HK-2 (cell line): ENCODE measurements at regions not wholly inside any gene's neighbourhood (a gene's known extent, or its start where the extent isn't known, plus 50 kb on each side); places are given as distances from the start of the nearest gene placed in this dataset.

ENCODE experiments used
- DNase-seq: peaks from one replicate; pipeline ENCODE4 v3.0.0-alpha.2; 2018; ENCODE audit not compliant: unreplicated experiment

DNA sequence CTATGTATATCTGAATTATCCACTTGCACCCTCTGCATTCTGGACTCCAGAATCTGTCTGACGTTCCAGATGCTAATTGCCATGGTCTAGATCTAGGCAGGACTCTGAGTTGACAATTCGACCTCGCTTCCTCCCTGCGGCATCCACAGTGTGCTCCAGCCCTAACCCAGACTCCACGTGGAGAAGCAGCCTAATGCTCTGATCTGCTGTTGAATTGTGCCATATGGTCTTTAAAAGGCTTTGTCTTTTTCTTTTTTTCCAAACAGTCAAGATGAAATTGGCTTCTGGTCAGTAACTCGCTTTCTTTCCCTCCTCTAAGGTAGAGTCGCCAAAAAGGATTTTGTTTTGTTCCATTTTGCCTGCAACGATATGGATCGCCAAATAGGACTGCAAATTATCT is 752.6 kb upstream of the ID2 start:
- no peak for DNase-seq

DNA sequence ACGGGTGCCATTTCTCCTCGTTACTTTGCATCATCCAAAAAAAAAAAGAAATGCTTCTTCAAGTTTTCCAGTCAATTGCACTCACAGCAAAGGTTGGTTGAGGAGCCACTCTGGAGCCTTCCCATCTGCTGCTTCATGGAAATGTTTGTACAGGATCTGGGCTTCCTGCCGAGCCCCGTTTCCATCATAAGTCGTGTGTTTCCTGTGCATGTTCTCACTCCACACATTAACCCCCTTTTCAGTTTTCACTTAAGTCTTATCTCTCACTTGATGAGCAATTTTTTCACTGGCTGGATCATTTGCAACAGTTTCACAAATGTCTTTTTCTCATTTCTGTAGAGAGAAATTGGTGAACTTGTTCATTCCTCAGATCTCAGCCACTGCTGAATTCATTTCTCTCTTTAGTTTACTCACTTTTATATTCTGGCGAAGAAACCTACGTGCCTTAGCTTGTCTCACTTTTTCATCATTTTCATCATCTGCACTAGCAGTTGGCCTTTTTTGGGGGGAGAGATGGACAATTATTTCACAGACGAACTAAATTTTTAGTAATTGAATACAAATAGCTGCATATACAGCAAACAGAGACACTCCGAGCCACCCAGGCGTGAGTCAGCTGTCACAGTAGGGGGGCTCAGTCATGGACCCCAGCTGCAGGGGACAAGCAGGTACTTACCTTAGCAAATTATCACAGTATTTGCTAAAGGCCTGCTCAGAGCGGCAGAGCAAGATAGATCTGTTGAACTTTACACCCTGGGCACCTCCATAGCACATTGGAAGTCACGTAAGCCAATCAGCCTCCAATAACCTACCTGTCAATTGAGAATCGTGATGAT is 750.8 kb upstream of the ID2 start:
- no peak for DNase-seq

DNA sequence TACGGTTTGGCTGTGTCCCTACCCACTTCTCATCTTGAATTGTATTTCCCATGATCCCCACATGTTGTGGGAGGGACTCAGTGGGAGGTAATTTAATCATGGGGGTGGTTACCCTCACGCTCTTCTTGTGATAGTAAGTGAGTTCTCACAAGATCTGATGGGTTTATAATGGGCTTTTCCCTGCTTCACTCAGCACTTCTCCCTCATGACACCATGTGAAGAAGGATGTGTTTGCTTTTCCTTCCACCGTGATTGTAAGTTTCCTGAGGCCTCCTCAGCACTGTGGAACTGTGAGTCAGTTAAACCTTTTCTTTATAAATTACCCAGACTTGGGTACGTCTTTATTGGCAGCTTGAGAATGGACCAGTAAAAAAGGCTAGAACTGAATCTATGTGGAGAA is 750.0 kb upstream of the ID2 start:
- no peak for DNase-seq

DNA sequence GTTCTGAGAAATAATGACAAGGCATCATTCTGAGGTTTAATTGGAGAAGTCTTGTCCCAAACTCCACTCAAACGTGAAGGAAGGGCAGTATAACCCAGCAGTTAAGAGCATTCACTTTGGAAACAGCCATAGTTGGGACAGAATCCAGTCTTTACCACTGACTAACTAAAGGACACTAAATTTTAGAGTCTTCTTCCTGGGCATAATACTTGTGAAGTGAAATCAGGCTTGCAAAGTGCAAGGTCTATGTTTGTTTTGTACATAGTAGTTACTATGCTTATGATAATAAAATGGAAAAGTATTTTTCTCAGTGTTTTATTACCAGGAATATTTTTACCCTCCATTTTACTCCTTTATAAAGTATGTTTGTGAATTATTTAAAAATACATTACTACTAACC is 748.2 kb upstream of the ID2 start:
- DNase-seq, result no peak

DNA sequence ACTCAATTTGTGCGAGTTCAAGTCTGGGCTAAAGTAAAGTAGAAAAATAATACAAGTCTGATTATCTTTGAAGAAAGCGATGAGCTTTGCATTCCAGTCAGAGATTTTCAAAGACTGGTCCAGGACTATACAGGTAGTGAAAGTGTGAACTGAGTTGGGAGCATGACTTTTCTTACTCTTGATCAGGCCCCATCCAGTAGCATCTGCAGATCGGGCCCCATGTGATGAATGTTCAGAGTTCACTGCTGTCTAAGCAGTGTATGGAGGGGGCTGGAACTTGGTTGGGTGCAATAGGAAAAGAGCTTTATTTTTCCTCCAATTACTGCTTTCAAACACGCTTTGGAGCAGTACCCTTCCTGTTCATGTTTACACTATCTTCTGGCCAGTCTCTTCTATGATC is 747.4 kb upstream of the ID2 start:
- DNase-seq, result no peak

DNA sequence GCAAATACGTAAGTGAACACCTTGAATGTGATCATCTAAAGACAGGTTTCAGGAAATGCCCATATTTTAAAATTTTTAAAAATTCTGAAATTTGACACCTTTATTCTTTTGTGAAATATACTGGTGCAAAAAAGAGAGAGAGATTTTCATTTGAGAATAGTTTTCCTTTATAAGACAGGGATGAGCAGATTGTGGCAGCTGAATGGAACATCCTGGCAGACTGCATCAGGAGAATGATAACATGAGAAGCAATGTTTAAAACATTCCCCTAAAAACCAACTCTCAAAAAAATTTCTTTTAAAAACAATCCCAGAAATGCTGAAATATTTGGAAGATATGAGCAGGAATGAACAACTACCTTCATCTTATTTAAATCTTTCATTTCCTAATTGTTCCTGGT is 744.8 kb upstream of the ID2 start:
- DNase-seq, result no peak

DNA sequence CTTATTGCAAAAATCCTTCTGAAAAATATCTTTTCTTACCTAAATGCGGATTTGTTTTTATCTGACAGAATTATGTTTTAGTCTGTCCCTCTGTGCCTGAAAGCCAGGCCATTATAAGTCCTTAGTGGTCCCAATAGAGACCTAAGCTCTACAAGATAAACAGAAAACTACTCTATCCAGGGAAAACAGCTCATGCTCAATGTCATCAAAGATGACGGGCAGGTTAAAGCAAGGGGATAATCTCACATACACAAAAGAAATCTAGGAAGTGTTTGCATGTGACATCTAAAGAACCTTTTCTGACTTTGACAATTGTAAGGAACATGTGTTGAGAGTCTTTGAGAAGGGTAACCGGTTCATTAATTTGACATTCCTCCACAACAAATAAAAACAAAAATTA is 741.1 kb upstream of the ID2 start:
- no peak for DNase-seq

DNA sequence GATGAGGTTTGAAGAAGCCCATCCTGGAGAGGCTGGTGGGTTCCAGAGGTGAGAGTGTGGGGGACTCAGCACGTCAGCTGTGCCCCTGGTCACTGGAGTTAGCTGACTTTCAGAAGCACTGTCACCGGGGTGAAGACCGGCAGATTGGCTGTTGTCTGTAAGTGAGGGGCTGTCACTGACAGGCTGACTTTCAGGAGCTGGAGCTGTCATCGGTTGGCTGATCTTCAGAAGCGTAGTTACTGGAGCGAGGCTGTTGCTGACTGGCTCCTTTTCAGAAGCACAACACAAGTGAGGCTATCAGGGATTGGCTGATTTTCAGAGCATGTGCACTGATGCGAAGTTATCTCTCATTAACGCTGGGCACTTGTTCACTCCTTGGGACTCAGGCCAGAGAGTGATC is 738.4 kb upstream of the ID2 start:
- DNase-seq, result no peak

DNA sequence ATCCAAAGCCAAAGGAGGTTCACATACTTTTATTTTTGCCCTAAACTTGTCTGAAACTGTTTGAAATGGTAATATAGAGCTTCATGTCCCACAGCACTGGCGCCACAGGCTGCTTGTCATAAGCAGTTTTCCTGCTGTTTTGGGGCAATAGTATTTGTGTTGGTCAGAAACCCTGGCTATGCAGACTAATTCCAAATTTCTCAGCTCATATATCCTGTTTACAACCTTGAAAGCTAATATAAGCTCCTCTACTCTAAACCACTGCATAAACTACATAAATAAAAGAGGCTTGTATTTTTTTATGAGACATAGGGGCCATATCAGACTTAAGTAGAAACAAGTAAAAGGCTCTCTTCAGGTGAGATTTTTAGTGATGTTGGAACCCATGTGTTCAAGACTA is 736.8 kb upstream of the ID2 start:
- no peak for DNase-seq

DNA sequence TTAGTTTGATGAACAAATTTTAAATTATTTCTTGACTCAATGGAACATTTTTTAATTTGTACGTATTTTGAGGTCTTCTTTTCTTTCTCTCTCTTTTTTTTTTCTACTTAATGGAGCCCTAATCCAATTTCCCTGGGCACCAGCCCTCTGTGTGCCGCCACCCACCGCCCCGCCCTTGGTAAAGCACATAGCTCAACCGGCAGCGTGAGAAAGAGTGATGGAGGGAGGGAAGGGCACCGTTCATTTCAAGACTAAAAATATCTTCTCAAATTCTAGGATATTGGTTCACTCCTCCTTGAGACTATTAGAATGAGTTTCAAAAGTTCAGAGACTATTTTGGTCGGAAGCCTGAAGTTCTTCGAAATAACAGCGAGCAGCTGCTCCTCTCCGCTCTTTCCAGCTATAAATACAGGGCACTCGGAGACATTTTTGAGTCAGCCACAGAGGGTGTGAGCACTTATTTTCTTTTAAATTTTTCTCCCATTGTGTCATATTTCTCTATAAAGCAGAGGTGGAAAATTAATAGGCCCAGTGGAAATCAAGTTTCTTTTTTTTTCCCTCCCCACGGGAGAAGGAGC is 731.7 kb upstream of the ID2 start:
- no peak for DNase-seq

DNA sequence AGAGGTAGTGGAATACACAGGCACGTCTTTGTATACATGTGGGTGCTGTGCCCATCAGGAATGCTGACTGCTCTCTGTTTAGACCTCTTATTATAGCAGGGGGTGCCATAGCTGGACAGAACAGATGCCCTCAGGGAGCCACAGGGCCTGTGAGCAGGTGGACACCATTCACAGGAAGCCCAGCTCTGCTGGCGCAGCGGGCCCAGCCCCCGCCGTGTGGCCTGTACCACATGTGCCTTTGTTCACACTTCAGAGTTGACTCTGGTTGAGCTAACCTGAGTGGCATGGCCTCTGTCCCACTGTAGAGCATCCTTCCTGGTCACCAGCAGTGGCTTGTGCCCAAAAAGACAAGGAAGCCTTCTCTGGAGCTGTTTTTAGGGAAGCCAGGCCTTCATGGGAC is 730.9 kb upstream of the ID2 start:
- DNase-seq, result no peak

DNA sequence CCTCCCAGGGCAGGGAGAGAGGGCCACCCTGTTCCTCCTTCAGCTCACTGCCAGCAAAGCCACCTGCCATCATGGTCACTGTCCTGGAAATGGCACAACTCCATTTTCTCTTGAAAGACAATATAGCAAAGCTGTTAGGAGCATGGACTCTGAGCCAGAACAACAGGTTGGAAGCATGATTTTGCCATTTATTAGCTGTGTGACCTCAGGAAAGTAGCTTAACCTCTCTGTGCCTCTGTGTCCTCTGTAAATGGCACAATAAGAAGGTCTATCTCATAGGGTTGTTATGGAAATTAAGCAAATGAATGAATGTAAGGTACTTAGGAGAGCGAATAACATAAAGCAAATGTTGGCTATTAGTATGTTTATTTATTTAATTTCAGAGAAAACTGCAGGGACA is 730.4 kb upstream of the ID2 start:
- no peak for DNase-seq

DNA sequence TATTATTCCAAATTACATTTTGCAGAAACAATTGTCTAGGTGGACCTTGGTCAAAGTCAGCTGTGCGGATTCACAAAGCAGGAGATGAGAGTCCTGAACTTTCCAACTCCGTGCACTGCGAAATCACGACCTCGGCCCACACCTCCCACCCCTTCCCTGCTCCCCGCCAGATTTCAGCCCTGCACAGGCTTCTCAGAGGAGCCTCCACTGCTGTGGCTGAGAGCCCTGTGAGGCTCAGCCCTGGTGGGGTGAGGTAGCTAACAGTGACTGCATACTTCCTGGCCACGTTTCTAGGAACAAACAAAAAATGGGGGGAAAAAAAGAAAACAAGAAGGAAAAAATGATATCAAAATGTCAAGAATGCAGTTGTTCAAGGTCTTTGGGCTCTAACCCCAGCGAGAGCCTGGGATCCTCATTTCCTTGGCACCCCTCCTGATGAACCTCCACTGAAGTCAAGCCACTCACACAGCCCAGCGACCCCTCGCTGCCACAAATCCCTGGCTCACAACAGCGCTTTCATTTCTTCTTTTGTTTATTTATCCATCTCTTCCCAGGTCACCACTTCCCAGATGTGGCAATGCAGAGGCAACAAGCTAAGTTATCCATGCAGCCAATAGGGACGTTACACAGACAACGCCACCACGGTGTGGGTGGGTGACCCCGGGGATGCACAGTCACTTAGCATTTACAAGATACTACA is 729.7 kb upstream of the ID2 start:
- no peak for DNase-seq

DNA sequence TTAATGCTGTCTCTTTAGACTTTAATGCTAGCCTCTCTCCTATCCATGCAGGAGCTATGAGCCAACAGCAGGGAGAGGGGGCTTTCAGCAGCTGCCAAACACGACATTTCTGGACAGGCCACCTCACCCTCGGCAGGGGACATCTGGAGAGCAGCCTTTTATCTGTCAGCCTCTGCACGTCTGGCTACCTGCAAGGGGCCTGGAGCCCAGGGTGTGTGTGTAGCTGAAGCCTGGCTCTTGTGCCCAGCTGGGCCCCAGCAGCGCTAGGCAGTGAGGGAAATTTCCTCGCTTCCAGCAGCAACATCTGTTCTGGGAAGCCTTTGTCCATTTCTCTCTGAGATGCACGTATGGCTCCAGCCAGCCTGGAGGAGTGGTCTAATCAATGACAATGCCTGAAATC is 728.7 kb upstream of the ID2 start:
- no peak for DNase-seq

DNA sequence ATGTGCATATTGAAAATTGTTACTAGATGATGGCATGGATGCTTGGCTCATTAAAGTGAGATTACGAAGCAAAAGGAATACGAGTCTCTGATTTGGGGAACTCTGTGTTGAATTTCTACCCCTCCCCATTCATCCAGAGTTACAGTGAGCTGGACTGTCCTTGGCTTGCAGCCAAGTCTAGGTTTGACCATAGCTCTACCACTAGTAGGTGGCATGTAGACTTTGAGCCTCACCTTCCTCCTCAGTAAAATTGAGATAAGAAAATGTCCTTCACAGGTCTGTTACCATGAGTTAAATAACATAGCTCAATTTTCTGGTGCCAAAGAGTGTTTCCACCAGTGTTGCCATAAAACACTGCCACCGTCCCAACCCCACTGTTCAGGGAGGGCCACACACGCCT is 727.6 kb upstream of the ID2 start:
- DNase-seq, result no peak

DNA sequence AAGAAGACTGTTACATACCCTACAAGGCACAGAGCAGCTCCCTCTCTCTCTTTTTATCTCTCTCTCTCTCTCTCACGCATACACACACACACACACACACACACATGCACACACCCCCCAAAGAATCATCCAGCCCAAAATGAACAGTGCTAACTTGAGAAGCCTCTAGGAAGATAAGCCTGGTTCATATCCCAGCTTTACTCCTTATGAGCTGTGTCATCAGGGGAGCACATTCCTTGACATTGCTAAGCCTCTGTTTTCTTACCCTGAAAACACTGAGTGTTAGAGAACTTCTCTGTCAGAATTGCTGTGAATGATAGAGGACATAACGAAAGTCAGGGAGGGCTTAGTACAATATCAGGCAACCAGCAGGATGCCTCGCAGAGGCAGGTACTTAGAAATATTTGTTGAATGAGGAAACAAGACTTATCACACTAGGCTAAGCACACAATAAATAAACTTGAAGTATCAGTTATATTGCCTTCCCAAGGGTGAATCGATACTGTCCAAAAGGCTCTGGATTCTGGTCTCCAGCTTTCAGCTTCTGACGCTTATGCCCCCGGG is 725.6 kb upstream of the ID2 start:
- DNase-seq, result no peak

DNA sequence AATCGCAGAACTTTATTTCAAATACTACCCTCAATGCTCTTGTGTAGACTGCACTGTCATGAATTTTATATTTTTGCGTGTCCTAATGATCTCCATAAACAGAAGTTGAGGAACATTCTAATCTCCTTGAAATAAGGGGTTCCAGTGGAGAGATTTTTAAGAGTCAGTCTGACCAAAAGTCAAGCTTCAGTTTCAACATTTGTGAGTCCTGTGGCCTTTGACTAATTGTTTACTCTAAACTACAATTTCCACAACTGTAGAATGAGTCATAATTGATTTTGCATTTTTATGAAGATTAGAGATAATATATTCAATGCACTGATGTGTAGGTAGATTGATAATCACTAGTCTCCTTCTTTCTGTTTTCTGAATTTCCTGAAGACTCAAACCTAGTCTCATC is 720.3 kb upstream of the ID2 start:
- DNase-seq, result no peak

DNA sequence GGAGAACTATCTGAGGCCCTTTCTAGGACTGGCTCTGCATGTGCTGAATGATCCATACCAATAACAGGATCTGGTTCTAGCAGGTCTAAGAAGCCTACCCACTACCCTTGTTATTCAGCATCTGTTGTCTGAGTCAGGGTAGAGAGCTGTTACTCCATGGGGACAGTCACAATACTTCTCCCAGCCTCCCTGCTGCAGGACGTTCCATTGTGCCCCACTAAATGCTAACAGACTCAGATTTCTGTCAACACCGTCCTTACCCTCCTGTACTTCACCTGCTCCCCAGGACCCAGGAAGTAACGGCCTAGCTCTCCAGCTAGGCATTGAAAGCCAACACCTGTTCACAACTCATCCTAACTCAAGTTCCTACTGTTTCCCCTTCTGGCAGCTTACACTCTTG is 719.7 kb upstream of the ID2 start:
- no peak for DNase-seq

DNA sequence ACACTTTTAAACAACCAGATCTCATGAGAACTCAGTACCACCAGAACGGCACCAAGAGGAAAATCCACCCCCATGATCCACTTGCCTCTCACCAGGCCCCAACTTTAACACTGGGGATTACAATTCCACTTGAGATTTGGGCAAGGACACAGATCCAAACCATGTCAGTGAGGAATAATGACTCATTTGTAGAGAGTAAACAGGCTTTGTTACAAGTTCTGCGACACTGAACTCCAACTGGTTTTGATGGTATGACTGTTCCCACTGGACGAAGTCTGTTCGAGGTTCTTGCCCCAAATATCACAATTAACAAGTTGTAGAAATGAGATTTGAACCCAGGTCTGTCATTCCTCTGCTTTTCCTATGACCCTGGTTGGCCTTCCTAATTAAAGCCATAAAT is 718.1 kb upstream of the ID2 start:
- DNase-seq, result no peak

DNA sequence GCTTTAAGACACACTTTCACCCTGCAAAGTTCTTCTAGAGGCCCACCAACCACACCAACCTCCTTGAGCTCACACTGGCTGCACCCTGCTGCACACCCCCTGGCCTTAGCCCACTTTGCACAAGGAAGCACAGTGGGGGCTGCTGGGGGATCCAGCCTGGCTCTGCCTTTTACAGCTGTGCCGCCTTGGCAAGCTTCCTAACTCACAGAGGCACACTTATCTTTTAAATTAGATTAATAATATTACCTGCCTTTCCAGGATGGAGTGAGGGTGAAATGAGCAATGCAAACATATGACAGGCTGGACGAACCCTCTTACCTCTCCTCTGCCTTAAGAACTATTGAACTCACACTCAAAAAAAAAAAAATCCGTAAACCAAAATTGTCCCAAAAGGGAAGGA is 715.8 kb upstream of the ID2 start:
- DNase-seq, result no peak

DNA sequence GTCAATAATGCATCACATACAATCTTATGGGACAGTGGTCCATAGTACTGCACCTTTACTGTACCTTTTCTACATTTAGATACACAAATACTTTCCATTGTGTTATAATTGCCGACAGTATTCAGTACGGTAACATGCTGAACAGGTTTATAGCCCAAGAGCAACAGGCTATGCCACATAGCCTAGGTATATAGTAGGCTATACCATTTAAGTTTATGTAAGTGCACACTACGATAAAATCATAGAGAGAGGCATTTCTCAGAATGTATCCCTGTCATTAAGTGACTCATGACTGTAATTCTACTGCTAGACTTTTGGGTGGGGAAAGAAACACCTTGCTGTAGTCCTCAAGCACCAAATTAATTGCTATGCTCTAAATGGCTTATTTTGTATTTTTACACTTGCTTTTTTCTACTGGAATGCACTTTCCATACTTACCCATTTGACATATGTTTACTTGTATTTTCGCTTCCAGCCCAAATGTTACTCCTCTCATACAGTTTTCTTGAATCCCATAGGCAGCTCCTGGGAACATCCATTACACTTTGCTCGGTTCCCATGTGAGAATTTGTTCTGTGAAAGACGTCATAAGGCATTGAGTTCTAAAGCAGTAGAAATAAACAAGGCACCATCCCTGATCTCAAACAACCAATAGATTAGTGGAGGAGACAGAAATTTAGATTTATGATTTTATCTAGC is 714.0 kb upstream of the ID2 start:
- DNase-seq, result no peak

DNA sequence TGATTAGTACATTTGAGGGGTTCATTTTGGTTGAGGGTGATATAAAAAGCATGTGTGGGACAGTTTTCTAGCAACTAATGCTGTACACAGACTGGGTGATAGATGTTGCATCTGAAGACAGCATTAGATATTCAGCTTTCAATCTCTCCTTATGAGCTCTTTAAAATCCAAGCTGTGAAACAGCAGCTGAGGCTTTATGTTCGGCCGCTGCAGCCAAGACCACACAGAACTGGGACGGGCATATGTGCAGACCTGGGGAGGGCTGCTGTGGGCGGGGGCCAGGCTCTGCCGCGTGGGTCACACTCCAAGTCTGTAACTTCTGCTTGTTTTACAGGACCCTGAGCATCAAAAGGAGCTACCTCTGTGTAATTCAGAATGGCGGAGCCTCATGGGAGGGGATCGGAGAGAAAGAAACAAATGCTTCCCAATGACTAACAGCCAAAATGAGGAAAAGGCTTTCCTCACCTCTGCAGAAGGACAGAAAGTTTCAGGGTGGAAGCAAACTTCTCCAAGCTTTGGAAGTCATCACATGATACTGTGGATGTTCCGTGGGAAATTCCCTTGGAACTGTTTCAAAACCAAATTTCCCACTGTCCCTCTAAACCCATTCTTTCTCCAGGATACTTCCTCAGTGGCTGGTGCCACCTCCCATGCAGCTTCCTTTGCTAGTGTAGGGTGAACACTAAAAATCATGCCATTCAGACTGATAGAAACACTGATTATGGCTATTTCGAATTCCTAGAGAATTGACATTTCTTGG is 711.9 kb upstream of the ID2 start:
- DNase-seq, result no peak
